Stromal cell of bone marrow (primary cell): ENCODE measurements at regions not wholly inside any gene's neighbourhood (a gene's known extent, or its start where the extent isn't known, plus 50 kb on each side); places are given as distances from the start of the nearest gene placed in this dataset.

Experiments used
- DNase-seq: peaks from one replicate; pipeline ENCODE4 v3.0.0-alpha.2; 2012; ENCODE audit warnings: low read depth

DNA sequence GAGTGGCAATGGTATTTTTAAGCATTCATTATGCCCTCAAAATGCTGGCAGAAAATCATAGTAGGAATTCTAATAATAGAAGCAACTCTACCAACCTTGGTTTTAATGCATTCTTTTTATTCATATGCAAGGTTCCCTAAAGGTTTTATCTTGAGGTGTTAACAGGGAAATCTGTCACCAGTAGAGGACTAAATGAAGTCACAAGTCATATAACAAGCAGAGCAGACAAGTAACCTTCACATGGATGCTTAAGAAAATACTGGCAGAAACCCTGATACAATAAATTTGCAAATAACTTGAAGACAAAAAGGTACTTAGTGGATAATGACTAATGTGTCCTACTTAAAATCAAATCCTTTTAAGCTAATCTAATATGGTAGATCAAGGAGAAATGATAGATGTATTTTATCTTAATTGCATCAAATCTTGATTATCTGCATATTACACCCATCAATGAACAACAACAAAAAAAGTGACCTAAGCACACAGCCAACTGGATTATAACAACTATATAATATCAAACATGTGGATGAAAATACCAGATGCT is 73.3 kb downstream of the RFC3 start:
- DNase-seq, result no peak

DNA sequence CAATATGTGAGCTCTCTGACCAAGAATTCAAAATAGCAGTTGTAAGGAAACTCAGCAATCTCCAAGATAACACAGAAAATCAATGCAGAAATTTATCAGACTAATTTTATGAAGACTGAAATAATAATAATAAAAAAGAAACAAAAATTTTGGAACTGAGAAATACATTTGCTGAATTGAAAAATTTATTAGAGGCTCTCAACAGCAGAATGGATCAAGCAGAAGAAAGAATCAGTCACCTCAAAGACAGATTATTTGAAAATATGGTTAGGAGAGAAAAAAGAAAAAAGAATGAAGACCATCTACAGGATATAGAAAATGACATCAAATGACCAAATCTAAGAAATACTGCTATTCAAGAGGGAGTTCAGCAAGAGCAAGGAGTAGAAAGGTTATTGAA is 75.6 kb downstream of the RFC3 start:
- no peak for DNase-seq

GRCh38 chr13:33904431-33904830 is 86.5 kb downstream of the RFC3 start:
- DNase-seq, result no peak

DNA sequence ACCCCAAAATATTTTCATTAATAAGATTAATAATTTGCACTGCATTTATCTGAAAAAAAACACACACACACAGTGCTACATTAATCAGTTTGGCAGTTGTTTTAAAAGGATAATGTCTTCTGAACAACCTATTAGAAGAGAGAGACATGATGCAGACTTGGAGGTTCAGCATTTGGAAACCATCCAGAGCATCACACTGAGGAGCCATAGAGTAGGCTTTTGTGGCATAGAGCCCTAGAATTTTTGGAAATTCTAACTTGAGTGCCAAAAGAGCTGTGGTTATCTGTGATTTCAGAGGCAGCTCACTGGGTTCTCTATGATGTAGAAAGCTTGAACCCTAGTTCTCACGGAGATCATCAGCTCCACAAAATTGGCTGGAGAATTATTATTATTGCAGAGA is 90.2 kb downstream of the RFC3 start:
- DNase-seq, result no peak

- DNase-seq, result no peak
Measured at GRCh38 chr13:33910255-33910654, 92.3 kb downstream of the RFC3 start.

DNA sequence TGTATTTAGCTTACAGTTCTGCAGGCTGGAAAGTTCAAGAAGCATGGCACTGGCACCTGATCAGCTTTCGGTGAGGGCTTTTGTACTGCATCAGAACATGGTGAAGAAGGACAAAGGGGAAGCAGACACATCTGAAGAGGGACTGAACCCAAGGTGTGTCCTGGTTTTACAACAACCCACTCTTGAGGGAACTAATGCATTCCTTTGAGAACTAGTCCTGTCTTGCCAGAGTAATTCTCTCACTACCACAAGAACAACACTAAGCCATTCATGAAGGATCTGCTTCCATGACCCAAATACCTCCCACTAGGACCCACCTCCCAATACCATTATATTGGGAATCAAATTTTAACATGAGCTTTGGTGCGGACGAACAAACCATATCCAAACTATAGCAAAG is 93.6 kb downstream of the RFC3 start:
- no peak for DNase-seq

- DNase-seq, result no peak
Measured at GRCh38 chr13:33913829-33914228, 95.9 kb downstream of the RFC3 start.

DNA sequence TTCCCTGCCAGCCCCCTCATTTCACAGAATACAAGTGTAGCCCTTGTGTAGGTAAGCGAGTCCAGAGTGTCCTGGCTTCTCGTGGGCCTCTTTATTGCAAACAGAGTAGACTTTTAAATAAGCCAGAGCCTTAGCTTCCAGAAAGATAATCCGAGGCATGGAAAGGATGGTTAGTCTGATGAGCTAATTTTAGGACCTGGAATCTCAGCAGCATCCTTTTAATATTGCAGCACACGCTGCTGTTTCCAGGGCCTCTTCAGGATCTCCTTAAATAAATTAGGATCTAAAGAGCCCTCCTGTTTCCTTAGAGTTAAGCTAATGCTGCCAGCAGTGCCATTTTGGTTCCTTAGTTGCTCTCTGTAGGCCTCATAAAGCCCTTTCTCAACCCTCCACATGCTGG is 99.2 kb downstream of the RFC3 start:
- no peak for DNase-seq

GRCh38 chr13:33918199-33918932 is 100.4 kb downstream of the RFC3 start:
- peak; percentile 80 for DNase-seq

DNA sequence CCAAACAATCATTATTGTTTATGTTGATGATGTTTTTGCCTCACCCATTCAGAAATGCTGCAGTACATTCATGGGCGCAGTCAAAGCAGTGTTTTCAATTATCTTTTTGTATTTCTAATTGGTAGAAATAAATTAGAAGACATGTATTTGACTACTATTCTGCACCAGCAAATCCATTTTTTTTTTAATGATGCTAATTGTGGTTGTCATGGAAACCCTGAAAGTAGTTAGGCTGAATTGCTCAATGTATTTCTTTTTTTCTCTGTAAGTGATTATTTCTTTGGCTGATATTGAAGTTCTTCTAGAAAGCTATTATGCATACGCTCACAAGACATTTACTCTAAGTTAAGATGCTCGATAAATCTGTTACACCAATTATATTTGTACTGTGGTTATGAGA is 101.2 kb downstream of the RFC3 start:
- DNase-seq, result no peak

DNA sequence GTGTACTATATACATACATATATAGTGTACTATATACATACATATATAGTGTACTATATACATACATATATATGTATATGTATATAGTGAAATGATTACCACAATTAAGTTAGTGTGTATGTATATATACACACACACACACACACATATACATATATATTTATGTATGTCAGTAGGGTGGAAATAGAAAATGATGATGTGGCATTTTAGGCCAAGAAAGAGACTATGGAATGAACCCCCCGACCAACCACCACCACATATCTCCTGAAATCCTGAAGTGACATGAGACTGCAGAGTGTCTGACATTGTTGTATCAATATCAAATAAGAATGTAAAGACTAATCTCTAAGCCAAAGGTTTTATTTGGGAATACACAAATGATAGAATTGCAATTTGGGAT is 107.6 kb downstream of the RFC3 start:
- DNase-seq, result no peak

GRCh38 chr13:33927315-33927714 is 109.4 kb downstream of the RFC3 start:
- peak; percentile 74 for DNase-seq

DNA sequence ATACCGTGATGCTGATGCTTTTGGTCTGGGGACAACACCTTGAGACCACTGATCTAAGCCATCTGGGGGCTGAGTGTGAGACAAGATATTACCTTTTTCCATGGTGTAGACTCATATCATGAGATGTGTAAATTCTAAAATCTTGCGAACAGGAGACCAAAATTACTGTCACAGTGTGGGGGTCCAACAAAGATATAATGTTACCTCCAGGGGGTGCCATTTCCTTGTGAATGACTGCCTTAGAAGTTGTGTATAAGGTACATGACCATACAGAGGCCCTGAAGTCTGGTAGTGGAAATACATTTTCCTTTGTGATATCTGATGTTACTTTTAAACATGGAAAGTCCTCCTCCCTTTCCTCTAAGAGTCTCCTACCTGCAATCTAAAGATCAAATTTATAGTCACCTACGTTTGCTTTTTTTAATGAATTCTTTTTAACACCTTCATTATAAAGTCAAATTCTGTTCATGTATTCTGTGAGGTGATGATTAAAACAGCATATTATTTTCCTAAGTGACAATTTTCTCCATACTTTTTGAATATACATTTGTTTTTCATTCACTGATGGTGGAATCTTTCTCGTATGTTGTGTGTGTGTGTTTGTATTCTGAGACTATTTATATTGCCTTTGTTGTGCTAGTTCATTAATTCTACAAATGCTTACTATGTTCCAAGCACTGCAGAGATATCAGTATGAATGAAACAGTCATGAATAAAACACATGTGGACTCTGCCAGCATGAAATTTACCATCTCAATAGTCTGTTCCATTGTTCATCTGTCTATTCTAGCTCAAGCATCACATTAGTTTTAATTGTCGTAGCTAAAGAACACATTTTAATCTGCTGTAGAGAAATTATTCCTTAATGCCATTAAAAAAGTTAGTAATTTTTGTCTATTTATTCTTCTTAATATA is 113.7 kb downstream of the RFC3 start:
- DNase-seq, result peak; percentile 38

DNA sequence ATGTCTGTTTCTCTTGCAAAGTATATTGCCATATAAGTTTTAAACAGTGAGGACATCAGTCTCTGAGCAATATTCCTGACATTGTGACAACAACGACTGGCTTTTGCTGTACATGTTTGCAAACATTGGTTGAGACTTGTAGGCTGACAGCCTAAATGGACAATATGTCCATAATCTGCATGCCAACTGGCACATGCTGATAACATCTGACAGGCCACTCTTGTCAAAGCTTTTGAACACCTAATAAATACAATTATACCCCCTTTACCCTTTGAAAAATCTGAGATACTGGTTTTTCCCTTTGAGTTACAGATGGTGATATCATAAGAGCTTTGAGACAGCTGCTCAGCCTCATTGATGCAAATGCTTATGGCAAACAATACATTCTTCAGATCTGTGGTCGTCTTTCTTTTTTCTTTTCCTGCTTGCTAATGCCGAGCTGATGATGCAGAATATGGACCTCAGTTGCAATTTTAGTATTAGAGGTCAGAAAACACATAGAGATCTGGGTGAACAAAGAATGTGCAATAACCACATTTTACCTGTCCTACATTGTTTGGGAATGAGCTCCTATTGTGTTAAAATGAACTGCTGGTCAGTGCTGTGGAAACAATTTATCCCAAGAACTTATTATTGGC is 114.9 kb downstream of the RFC3 start:
- no peak for DNase-seq

- no peak for DNase-seq
Measured at GRCh38 chr13:33933810-33934209, 115.9 kb downstream of the RFC3 start.

GRCh38 chr13:33934343-33934742 is 116.4 kb downstream of the RFC3 start:
- no peak for DNase-seq

DNA sequence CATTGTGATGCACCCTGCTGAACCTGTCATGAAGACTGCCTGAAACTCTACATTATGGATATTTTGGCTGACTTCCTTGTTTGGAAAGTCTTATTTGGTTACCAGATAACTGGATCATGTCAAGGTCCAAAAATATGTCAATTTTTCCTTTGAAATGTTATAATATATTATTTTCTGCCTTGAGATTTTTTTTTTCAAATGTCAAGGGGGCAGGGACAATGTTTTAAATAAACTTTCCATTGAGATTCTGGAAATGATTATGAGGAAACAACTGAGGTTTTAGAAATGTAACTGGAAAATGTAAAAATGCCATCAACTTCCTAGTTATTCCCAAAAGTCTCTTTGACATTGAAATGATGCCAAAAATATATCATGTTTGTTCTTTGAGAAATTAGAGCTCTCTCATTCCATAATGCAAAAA is 117.0 kb downstream of the RFC3 start:
- DNase-seq, result no peak

DNA sequence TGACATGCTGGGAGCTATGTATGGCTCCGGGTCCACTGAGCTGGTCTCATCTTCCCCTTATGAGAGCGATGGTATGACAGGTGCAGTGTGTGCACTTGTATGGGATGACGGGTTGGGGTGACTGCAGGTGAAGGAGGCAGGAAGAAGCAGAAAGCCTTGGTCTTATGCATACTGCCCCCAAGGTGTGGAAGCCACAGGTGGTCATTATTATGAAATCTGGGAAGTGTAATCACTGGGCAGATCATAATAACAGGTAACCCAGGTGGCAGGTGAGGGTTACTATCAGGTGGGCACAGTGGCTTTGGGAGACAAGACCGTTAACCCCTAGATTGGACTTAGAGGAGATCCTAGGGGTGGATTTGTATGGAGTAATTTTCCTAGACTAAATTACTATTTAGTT is 118.0 kb downstream of the RFC3 start:
- DNase-seq, result no peak

DNA sequence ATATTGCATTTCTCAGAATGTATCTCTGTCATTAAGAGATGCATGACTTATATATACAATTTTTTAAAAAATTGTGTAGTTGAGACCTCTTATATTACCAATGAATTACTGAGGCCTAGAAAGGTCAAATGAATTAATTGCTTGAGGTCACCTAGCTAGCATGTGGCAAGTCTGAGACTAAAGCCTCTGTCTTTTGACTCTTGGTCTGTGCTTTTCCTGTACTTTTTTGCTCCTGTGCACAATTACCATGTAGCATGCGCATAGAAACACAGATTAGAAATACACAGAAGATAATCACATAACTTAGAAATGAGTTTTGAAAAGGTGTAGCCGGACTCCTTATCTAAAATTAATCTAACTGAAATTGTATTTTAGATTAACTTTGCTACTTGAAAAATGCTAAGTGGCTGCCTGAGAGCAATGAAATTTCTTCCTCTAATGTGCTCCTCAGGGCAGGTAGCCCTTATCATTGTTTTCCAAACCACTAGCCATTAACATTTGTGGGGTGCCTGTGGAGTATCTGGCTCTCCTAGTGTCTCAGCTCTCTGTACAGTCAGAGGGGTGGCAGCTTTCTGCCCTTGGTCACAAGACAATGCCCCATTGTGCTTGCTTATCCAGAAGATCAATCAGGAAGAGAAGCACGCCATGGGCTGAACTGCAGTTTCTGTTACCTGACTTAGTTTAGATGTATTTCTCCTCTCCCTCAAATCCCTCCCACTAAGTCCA is 119.6 kb downstream of the RFC3 start:
- no peak for DNase-seq

DNA sequence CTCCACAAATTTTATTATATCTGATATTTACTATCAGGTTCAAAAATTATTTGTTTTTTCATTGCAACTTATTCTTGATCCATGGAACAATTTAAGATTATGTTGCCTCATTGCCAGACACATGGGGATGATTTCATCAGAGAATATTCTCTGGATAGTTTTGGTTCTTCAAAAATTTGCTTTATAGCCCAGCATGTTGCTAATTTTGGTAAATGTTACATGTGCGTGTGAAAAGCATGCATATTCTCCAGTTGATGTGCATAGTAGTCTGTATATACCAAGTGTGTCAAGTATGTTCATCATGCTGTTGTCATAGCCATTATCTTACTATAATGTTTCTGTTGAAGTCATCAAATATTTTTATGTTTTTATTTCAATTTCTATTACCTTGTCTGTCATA is 122.3 kb downstream of the RFC3 start:
- DNase-seq, result no peak

DNA sequence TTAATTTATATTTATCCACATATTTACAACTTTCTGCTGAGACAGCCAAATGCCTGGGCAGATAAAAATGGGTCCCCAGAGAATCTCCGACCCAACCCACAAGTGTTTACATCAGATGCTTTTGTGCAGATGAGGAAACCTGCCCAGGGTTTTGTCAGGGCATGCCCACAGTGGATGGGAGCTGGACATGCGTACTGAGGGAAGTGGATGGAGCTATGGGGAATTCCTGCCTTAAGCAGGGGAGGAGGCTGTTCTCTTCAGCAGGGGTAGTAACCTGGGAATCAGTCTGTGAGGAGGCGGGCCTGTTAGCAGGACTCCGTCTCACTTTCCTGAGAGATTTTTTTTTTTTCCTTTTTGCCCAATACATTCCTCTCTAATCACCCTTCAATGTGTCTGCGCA is 122.9 kb downstream of the RFC3 start:
- no peak for DNase-seq

- no peak for DNase-seq
Measured at GRCh38 chr13:33945477-33945876, 127.5 kb downstream of the RFC3 start.
